K562 (cell line): ENCODE measurements at regions not wholly inside any gene's neighbourhood (a gene's known extent, or its start where the extent isn't known, plus 50 kb on each side); places are given as distances from the start of the nearest gene placed in this dataset.

Experiments
- ATAC-seq: fragments of 200-7000 bp; cut with Tn5 transposase; 3 replicates; pipeline ENCODE4 v1.9.1; 2020; ENCODE audit warnings: moderate library complexity
- BruUV-seq: library from RNA; stranded (reverse); fragments of 400-500 nt; replicated peaks from 2 replicates; lab custom pipeline; 2021; lab: Mats Ljungman, UMichigan
- CTCF ChIA-PET: fragments of 300-600 bp; formaldehyde crosslinking; extraction: SDS; loops from one replicate; lab custom pipeline; 2021; ENCODE audit warnings: low intra/inter-chr PET ratio; lab: Yijun Ruan, JAX
- POLR2A ChIA-PET: fragments of 300-600, 350-650 bp; sonication (Branson Sonifier 250); formaldehyde crosslinking; extraction: SDS; loops from one replicate; lab custom pipeline; 2021; ENCODE audit warnings: antibody characterized with exemption, inconsistent platforms; lab: Yijun Ruan, JAX
- DNase-seq, 4 experiments: peaks; one replicate each; pipeline versions ENCODE4 v3.0.0 to v3.0.0-alpha.2; 2011 to 2018; ENCODE audit warnings: low spot score in 3 of 4, mixed read lengths in 3 of 4; ENCODE audit errors: extremely low read depth in 1 of 4
- FAIRE-seq: peaks from 2 replicates; lab custom pipeline; 2011; peaks lifted over from hg19 to GRCh38; lab: Jason Lieb, UNC
- H2AFZ ChIP-seq: 2 replicates; pipeline ENCODE4 v1.6.0; 2011; ENCODE audit warnings: low read depth, low read length, control low read depth, inconsistent platforms
- H3K27ac ChIP-seq: fragments of 200-600 bp; 3 replicates; pipeline ENCODE4 v1.8.0; 2011; ENCODE audit warnings: low read depth, mild to moderate bottlenecking, control low read depth, inconsistent platforms, low read length, moderate library complexity, mixed read lengths; ENCODE audit errors: extremely low read depth
- H3K27me3 ChIP-seq, 2 experiments: fragments of 300-600 bp in 1 of 2; 2 replicates in 1 of 2; 3 replicates in 1 of 2; pipeline versions ENCODE4 v1.6.0 to v1.8.0; 2011; ENCODE audit warnings: inconsistent platforms in 2 of 2, low read length in 2 of 2, mild to moderate bottlenecking in 1 of 2, mixed read lengths in 1 of 2, moderate library complexity in 1 of 2; ENCODE audit not compliant: control insufficient read depth in 2 of 2, insufficient read depth in 2 of 2
- H3K36me3 ChIP-seq: fragments of 300-600 bp; 3 replicates; pipeline ENCODE4 v1.8.0; 2011; ENCODE audit warnings: mild to moderate bottlenecking, low read length, inconsistent platforms; ENCODE audit not compliant: control insufficient read depth, insufficient read depth
- H3K4me1 ChIP-seq, 2 experiments: fragments of 200-600 bp in 1 of 2; replicated peaks in 1 of 2; 2 replicates in 1 of 2; 3 replicates in 1 of 2; pipeline versions ENCODE4 v1.5.1 to v1.8.0; 2011; ENCODE audit warnings: inconsistent platforms in 2 of 2, low read length in 2 of 2, mild to moderate bottlenecking in 1 of 2, mixed read lengths in 1 of 2, moderate library complexity in 1 of 2; ENCODE audit not compliant: control insufficient read depth in 2 of 2, insufficient read depth in 2 of 2
- H3K4me2 ChIP-seq: 2 replicates; pipeline ENCODE4 v1.6.1; 2011; ENCODE audit warnings: low read length, control low read depth, inconsistent platforms, mixed read lengths; ENCODE audit not compliant: insufficient read depth
- H3K4me3 ChIP-seq: fragments of 200-600 bp; sonication (generic), shearing (Covaris generic); 2 replicates; pipeline ENCODE4 v1.5.1; 2016; ENCODE audit warnings: control low read depth, inconsistent platforms
- H3K79me2 ChIP-seq: fragments of 200-600 bp; 3 replicates; pipeline ENCODE4 v1.8.0; 2011; ENCODE audit warnings: low read length, inconsistent platforms; ENCODE audit not compliant: control insufficient read depth, insufficient read depth
- H3K9ac ChIP-seq, 2 experiments: 2 replicates each; pipeline versions ENCODE4 v1.6.0 to v1.6.1; 2011; ENCODE audit warnings: low read depth in 2 of 2, low read length in 2 of 2, control low read depth in 1 of 2, inconsistent platforms in 1 of 2, mild to moderate bottlenecking in 1 of 2, mixed read lengths in 1 of 2; ENCODE audit not compliant: insufficient read depth in 1 of 2
- H3K9me1 ChIP-seq: one replicate; pipeline ENCODE4 v1.6.0; 2011; ENCODE audit warnings: inconsistent platforms, mild to moderate bottlenecking, low read length, moderate library complexity; ENCODE audit not compliant: control insufficient read depth, insufficient read depth
- H3K9me3 ChIP-seq: replicated peaks from 2 replicates; pipeline ENCODE4 v1.5.1; 2011; ENCODE audit warnings: low read depth, low read length, inconsistent platforms; ENCODE audit not compliant: control insufficient read depth, insufficient read depth
- H4K20me1 ChIP-seq: replicated peaks from 2 replicates; pipeline ENCODE4 v1.6.1; 2011; ENCODE audit warnings: low read length, inconsistent platforms, mixed read lengths; ENCODE audit not compliant: control insufficient read depth, insufficient read depth
- DNMT1 ChIP-seq: fragments of 450-650 bp; IDR thresholded peaks from 2 replicates; pipeline ENCODE4 v1.6.1; 2016; ENCODE audit warnings: antibody characterized with exemption, mild to moderate bottlenecking
- DPF2 ChIP-seq: fragments of 450-650 bp; IDR thresholded peaks from 2 replicates; pipeline ENCODE4 v1.6.1; 2016
- PCBP1 ChIP-seq: fragments of 200-400 bp; formaldehyde crosslinking; IDR thresholded peaks from 2 replicates; pipeline ENCODE4 v1.6.1; 2018; ENCODE audit warnings: mild to moderate bottlenecking, low read depth, low read length; ENCODE audit not compliant: poor library complexity, severe bottlenecking
- SREBF1 ChIP-seq: fragments of 150-350 bp; IDR thresholded peaks from 2 replicates; pipeline ENCODE4 v1.6.1; 2014; ENCODE audit warnings: antibody characterized with exemption, low read depth, low read length, borderline replicate concordance
- TCFL5 ChIP-seq: fragments of 250-450 bp; sonication (Bioruptor Pico); conservative IDR thresholded peaks from 2 replicates; pipeline ENCODE4 v1.6.1; 2021; ENCODE audit warnings: mild to moderate bottlenecking, moderate library complexity, matching md5 sums
- ZNF668 ChIP-seq: fragments of 250-450 bp; sonication (Bioruptor Pico); IDR thresholded peaks from 2 replicates; pipeline ENCODE4 v1.8.0; 2022; ENCODE audit warnings: mild to moderate bottlenecking, inconsistent platforms
- WGBS: fragments of 100-300 bp; shearing (Covaris generic); methylation state at CpG from one replicate; pipeline ENCODE4 v1.1.6; 2016; ENCODE audit warnings: low coverage, mixed read lengths; ENCODE audit not compliant: insufficient coverage; ENCODE audit errors: missing lambda C conversion rate; 5-methylcytosine and 5-hydroxymethylcytosine counted together
- in situ Hi-C: fragments of 300-500 bp; cut with MboI; formaldehyde crosslinking; loops from 4 replicates; pipeline ENCODE4 v1.15.0; 2018; ENCODE audit warnings: inconsistent platforms, mixed read lengths
- intact Hi-C: fragments of 100-400 bp; cut with micrococcal nuclease; formaldehyde crosslinking; loops from 2 replicates; pipeline ENCODE4 v1.14.2; 2022
- TF ChIP-seq, protein P1 (sequence below): sonication (generic); formaldehyde crosslinking; IDR thresholded peaks from 2 replicates; pipeline ENCODE4 v1.4.0; 2020; ENCODE audit warnings: mild to moderate bottlenecking, missing genetic modification reagents

- TF ChIP-seq PCBP1 (no peak), DNMT1 (no peak)
- TF ChIP-seq, protein P1, sequence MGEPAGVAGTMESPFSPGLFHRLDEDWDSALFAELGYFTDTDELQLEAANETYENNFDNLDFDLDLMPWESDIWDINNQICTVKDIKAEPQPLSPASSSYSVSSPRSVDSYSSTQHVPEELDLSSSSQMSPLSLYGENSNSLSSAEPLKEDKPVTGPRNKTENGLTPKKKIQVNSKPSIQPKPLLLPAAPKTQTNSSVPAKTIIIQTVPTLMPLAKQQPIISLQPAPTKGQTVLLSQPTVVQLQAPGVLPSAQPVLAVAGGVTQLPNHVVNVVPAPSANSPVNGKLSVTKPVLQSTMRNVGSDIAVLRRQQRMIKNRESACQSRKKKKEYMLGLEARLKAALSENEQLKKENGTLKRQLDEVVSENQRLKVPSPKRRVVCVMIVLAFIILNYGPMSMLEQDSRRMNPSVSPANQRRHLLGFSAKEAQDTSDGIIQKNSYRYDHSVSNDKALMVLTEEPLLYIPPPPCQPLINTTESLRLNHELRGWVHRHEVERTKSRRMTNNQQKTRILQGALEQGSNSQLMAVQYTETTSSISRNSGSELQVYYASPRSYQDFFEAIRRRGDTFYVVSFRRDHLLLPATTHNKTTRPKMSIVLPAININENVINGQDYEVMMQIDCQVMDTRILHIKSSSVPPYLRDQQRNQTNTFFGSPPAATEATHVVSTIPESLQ = no peak
Observed at GRCh38 chr5:8634219-8634618, 765.3 kb downstream of the MTRR start (continued).

GRCh38 chr5:8641786-8642505 lies 773.0 kb downstream of the MTRR start:
- no TSS peak for BruUV-seq
- in situ Hi-C loops = no loop called here

More at GRCh38 chr5:8641786-8642505, 773.0 kb downstream of the MTRR start:
- Histone ChIP-seq H3K9ac (no peak overlapping the region), H4K20me1 (no peaks in the 10 kb centered on the region), H3K27me3 (no peaks in the 10 kb centered on the region), H3K4me1 (no peaks in the 10 kb centered on the region), H3K79me2 (no peaks in the 10 kb centered on the region), H3K9me1 (no peaks in the 10 kb centered on the region), H3K4me3 (no peak overlapping the region), H3K36me3 (no peaks in the 10 kb centered on the region), H2AFZ (no peak overlapping the region), H3K4me2 (no peak overlapping the region), H3K27ac (no peak overlapping the region), H3K9me3 (no peaks in the 10 kb centered on the region; the same call in 1 of the 2 replicates)
- ChIA-PET CTCF (no interaction called here), POLR2A (no interaction called here)
- ATAC-seq (no peak), FAIRE-seq (no peak), DNase-seq (no peak)
- intact Hi-C loops = no loop called here
- TF ChIP-seq ZNF668 (CRISPR knock-in tag) = no peak
- no peak for TF ChIP-seq TCFL5
- TF ChIP-seq SREBF1 = no peak
- no peak for TF ChIP-seq DPF2
- WGBS = under 1% methylated on average over 7 of the region's 7 CpGs
